Adipocyte (in vitro differentiated cells): ENCODE measurements at regions not wholly inside any gene's neighbourhood (a gene's known extent, or its start where the extent isn't known, plus 50 kb on each side); places are given as distances from the start of the nearest gene placed in this dataset.

Experiments used
- DNase-seq: peaks from one replicate; pipeline ENCODE4 v3.0.0-alpha.2; 2015; ENCODE audit warnings: low read depth
- H3K27me3 ChIP-seq: replicated peaks from 2 replicates; pipeline ENCODE4 v1.7.0; 2013; ENCODE audit warnings: mild to moderate bottlenecking, low read length, moderate library complexity; ENCODE audit not compliant: control insufficient read depth, insufficient read depth
- H3K36me3 ChIP-seq: 2 replicates; pipeline ENCODE4 v1.7.0; 2013; ENCODE audit warnings: low read length, mild to moderate bottlenecking, moderate library complexity; ENCODE audit not compliant: control insufficient read depth, insufficient read depth, severe bottlenecking
- H3K4me1 ChIP-seq: 2 replicates; pipeline ENCODE4 v1.7.0; 2013; ENCODE audit warnings: mild to moderate bottlenecking, low read length, moderate library complexity; ENCODE audit not compliant: control insufficient read depth, insufficient read depth
- H3K4me3 ChIP-seq: 2 replicates; pipeline ENCODE4 v1.7.0; 2013; ENCODE audit warnings: mild to moderate bottlenecking, low read length, moderate library complexity
- H3K9ac ChIP-seq: 2 replicates; pipeline ENCODE4 v1.7.0; 2013; ENCODE audit warnings: mild to moderate bottlenecking, low read length, moderate library complexity
- H3K9me3 ChIP-seq: 2 replicates; pipeline ENCODE4 v1.7.0; 2013; ENCODE audit warnings: mild to moderate bottlenecking, low read length, moderate library complexity; ENCODE audit not compliant: control insufficient read depth

DNA sequence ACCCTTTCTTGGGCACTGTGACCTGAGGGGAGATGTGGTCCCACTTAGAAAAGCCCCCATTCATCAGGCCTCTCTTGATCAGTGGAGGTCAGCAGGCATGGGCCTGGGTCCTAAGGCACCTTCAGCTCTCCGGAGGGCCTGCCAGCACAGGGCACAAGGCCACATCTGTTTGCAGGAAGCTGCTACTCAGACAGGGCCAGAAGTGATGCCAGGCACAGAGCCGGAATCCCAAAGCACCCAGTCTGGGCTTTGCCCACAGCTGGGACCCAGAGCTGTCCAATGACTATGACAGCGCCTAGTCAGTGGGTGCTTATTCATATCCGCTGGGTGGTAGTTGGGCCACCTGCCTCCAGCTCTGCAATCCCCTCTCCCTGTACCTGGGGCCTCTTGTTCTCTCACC, 63.2 kb upstream of the ELN start:
- Histone ChIP-seq H3K9me3 (peaks cover 23% of the 10 kb centered on the region), H3K4me1 (peaks cover 8% of the 10 kb centered on the region), H3K27me3 (no peaks in the 10 kb centered on the region), H3K36me3 (no peaks in the 10 kb centered on the region), H3K4me3 (no peak overlapping the region), H3K9ac (no peak overlapping the region)
- DNase-seq: no peak

DNA sequence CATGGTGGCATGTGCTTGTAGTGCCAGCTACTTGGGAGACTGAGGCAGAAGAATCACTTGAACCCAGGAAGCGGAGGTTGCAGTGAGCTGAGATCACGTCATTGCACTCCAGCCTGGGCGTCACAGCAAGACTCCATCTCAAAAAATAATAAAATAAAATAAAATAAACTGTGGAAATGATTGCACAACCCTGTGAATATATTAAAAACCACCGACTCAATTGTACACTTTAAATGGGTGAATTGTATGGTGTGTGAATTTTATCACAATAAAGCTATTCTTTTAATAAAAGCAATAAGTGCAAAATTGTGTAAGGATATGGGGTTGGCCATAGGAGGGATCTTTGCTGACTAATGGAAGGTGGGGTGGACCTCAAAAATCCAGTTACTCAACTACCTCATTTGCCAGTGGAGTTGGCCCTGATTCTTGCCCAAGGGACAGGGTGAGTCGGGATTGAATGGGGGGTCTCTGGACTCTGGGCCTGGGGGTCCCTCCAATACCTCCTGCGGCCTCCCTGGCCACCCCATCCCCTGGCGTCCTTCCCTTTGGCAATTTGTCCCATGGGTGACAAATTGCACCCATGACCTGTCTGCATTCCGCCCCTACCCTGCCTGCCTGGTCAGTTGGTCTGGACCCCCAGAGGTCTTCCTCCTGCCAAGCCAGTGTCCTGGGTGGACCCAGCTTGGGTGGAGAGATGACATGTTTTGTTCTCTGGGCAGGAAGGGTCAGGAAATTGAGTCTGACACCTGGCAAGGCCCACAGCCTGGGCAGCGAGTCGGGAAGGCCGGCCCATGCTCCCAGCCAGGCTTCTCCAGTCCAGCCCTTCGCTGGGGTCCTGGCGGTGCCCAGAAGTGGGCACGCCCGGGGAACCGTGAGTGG, 61.7 kb upstream of the ELN start:
- peaks cover 8% of the 10 kb centered on the region for H3K4me1 ChIP-seq
- H3K4me3 ChIP-seq: no peak overlapping the region
- DNase-seq: no peak
- H3K9ac ChIP-seq: no peak overlapping the region
- H3K36me3 ChIP-seq: no peaks in the 10 kb centered on the region
- H3K9me3 ChIP-seq: peaks cover 22% of the 10 kb centered on the region
- H3K27me3 ChIP-seq: no peaks in the 10 kb centered on the region

DNA sequence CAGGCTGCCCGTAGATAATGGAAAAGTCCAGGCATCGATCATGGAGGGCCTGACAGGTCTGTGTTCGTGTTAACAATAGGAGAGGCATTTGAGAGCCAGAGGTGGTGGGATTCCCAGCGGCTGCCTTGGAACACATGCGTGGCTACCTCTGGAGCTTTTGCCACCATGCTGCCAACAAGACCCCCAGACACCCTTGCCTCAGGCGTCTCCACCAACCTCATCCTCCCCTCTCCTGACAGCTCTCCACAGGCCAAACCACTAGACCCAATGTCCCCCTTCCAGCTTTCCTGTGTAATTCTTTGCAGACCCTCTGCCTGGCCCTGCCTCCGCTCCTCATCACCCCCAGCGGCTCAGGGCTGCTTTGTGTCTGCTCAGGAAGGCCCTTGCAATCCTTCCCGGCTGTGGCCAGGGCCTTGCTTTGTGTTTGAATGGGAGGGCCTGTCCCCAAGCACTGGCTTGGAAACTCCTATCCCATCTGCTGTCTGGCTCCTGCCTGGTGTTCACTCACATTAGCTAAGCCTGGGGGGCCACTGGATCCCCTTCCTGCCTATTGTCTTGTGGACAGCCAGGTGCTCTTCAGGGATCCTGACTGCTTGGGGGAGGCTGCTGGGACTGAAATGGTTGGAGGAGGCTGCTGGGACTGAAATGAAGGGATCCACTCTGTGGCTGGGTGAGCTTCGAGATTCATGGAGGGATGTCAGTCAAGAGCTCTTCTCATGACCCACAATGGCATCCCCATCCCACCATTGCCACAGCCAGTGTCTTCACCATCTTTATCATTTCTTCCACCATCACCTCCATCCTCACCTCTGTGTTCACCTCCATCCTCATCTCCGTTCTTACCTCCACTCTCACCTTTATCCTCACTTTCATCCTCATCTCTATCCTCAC, 60.8 kb upstream of the ELN start:
- H3K36me3 ChIP-seq: no peaks in the 10 kb centered on the region
- no peak overlapping the region for H3K4me3 ChIP-seq
- H3K27me3 ChIP-seq: peaks cover 5% of the 10 kb centered on the region
- no peak overlapping the region for H3K9ac ChIP-seq
- DNase-seq: no peak
- H3K9me3 ChIP-seq: peaks cover 19% of the 10 kb centered on the region
- H3K4me1 ChIP-seq: peaks cover 8% of the 10 kb centered on the region

DNA sequence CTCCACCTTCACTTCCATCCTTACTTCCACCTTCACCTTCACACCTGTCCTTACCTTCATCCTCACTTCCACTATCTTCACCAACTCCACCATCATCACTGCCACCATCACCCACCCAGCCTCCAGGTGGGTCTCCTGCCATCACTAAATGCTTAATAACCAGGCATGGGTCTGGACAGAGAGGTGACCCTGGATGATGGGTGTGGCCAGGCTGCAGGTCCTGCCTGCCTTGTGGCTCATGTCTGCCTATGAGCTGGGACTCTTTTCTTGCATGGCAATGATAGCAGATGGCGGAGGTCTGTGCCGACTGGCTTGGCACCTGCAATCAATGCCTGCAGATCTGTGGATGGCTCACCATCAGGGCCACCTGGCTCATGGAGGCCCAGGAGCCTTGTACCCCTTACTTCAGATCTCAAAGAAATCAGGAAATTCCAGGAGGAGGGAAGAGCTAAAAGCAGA, 60.1 kb upstream of the ELN start:
- Histone ChIP-seq H3K4me1 (peaks cover 8% of the 10 kb centered on the region), H3K9me3 (peaks cover 18% of the 10 kb centered on the region), H3K9ac (no peak overlapping the region), H3K4me3 (no peak overlapping the region), H3K27me3 (peaks cover 5% of the 10 kb centered on the region), H3K36me3 (no peaks in the 10 kb centered on the region)
- no peak for DNase-seq

DNA sequence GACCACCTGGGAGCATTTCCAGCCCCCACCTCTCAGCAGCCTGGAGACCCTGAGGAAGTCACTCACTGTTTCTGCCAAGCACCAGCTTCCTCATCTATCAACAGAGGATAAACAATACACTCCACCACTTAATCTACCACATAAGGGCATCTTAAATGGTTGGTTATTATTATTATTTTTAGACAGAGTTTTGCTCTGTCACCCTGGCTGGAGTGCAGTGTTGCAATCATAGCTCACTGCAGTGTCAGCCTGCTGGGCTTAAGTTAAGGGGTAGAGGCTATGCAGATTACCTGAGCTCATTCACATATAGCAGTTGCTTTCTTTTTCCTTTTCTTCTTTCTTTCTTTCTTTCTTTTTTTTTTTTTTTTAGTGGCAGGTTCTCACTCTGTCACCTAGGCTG, 59.5 kb upstream of the ELN start:
- Histone ChIP-seq H3K9ac (no peak overlapping the region), H3K9me3 (peaks cover 12% of the 10 kb centered on the region), H3K4me3 (no peak overlapping the region), H3K36me3 (no peaks in the 10 kb centered on the region), H3K4me1 (peaks cover 8% of the 10 kb centered on the region), H3K27me3 (peaks cover 5% of the 10 kb centered on the region)
- peak; percentile 49 for DNase-seq

DNA sequence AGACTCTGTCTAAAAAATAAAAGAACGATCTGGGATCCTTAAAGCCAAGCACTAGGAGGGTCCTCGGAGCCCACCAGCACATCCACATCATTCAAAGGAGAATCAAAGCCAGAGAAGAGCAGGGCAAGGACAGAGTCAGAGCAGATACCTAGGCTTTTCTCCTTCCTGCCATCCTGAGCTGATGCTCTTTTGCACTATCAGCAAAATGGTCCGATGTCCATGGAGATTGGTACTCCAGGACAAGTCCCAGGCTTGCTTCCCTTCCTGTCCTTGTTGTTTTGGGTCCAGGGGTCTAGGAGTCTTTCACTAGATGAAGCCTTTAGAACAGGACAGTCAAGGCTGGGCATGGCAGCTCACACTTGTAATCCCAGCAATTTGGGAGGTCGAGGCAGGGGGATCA, 58.0 kb upstream of the ELN start:
- peaks cover 5% of the 10 kb centered on the region for H3K27me3 ChIP-seq
- DNase-seq: no peak
- H3K4me1 ChIP-seq: peaks cover 8% of the 10 kb centered on the region
- no peak overlapping the region for H3K9ac ChIP-seq
- no peak overlapping the region for H3K4me3 ChIP-seq
- H3K9me3 ChIP-seq: no peaks in the 10 kb centered on the region
- no peaks in the 10 kb centered on the region for H3K36me3 ChIP-seq

DNA sequence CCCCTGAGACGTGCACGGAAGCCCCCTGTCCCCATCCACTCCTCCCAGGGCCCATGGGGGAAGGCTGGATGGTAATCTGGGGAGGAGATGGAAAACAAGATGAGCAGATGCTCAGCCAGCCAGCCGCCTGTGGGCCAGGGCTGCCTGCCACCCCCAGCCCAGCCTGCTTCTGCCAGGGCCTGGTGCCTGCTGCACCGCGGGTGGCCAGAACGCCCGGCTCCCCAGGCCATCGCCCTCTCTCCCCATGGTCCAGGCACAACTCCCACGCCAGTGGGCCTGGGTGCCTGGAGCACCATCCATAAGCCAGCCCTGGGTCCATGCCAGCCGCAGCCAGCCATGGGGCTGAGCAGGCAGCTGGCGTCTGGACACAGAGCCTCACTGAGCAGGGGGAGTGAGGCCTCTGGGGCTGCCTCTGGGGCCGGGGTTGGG, 57.2 kb upstream of the ELN start:
- Histone ChIP-seq H3K36me3 (no peaks in the 10 kb centered on the region), H3K4me1 (peaks cover 8% of the 10 kb centered on the region), H3K9ac (no peak overlapping the region), H3K4me3 (no peak overlapping the region), H3K9me3 (no peaks in the 10 kb centered on the region), H3K27me3 (peaks cover 5% of the 10 kb centered on the region)
- DNase-seq: no peak

DNA sequence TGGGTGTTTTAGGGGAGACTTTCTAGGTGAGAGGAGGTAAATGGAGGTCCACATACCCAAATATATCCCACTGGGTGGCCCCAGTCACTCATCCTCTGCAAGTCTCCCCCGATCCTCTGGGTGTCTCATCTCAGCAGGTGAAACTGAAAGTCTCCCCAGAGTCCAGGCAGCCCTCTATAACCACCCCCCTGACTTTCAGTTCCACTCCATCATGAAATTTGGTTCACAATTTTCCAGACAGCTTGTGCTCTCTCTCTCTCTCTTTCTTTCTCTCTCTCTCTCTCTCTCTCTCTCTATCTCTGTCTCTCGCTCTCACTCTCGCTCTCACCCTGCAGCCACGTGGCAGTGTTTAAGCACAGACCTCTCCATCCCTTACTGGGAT, 56.7 kb upstream of the ELN start:
- H3K4me3 ChIP-seq: no peak overlapping the region
- no peaks in the 10 kb centered on the region for H3K36me3 ChIP-seq

DNA sequence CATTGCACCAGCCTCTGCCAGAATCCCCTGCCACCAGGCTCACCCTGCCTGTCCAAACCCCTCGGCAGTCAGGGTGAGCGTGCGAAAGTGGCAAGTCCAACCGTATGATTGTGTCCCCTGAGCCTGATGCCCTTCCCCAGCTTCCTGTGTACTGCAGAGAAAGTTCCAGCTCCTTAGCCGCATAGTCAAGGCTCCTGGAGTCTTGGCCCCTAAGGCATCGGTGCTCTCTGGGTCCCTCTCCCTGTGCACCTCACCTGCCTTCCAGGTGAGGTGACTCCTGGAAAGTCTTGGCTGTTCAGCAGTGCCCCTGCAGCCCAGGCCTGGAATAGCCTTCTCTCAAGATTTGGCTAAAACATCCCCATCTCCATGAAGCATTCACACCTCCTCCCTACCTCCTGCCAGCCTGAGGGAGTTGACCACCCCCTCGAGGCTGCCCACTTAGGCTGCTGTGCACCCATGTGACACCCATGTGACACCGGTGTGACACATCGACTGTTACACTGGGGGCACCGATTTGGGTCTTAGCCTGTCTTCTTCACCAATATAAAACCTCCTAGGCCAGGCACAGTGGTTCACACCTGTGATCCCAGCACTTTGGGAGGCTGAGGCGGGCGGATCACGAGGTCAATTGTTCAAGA, 56.1 kb upstream of the ELN start:
- Histone ChIP-seq H3K9ac (no peak overlapping the region), H3K27me3 (peaks cover 5% of the 10 kb centered on the region), H3K4me1 (peaks cover 10% of the 10 kb centered on the region), H3K4me3 (no peak overlapping the region), H3K9me3 (no peaks in the 10 kb centered on the region), H3K36me3 (no peaks in the 10 kb centered on the region)
- DNase-seq: no peak

More for the DNA sequence above, 56.7 kb upstream of the ELN start:
- no peaks in the 10 kb centered on the region for H3K9me3 ChIP-seq
- peaks cover 5% of the 10 kb centered on the region for H3K27me3 ChIP-seq
- DNase-seq: no peak
- H3K9ac ChIP-seq: no peak overlapping the region
- H3K4me1 ChIP-seq: peaks cover 6% of the 10 kb centered on the region

DNA sequence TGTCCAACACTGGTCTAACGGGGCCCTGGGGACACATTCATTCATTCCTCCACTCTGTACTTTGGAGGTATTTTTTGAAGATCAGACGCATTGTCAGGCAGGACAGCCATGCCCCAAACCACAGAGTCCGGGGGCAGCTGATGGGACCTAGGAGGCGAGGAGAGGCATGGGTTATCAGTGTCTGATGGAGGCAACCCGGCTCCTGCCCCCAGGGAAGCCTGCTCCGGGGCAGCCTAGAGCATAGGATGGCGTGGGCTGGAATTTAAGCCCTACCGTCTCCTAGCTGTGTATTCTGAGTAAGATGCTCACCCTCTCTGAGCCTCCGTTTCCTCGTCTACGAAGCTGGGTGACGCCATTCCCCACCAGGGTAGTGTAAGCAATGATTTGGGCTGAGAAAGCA, 55.4 kb upstream of the ELN start:
- Histone ChIP-seq H3K9ac (no peak overlapping the region), H3K4me3 (no peak overlapping the region), H3K36me3 (no peaks in the 10 kb centered on the region), H3K27me3 (peaks cover 5% of the 10 kb centered on the region), H3K9me3 (no peaks in the 10 kb centered on the region), H3K4me1 (peaks cover 18% of the 10 kb centered on the region)
- no peak for DNase-seq

DNA sequence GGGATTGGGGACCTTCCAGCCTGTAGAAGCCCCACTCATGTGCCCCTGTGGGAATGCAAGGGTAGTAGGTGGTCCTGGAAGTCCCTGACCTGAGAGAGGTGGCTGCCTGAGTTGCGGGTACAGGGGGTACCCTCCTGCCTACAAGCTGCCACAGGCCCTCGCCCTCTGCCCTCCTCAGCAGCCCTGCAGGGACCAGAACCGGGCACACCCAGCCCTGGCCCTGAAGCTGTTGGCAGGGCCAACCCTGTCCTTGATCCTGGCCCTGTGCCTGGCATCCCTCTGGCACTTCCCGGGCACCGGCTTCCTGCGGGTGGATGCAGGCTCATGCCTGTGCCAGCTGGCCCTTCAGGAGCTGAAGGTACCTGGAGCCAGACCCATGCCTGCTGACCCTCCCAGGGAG, 54.9 kb upstream of the ELN start:
- H3K27me3 ChIP-seq: peaks cover 5% of the 10 kb centered on the region
- no peaks in the 10 kb centered on the region for H3K36me3 ChIP-seq
- no peak for DNase-seq
- H3K4me3 ChIP-seq: no peak overlapping the region
- H3K9me3 ChIP-seq: no peaks in the 10 kb centered on the region
- peaks cover 23% of the 10 kb centered on the region for H3K4me1 ChIP-seq
- H3K9ac ChIP-seq: no peak overlapping the region
